ENCODE measurements at regions not wholly inside any gene's neighbourhood (a gene's known extent, or its start where the extent isn't known, plus 50 kb on each side); places are given as distances from the start of the nearest gene placed in this dataset.

- no peak for TF ChIP-seq RCOR1 (IDR thresholded peaks at IDR 0.05; ENCODE audit: low read length)
- TF ChIP-seq MAX (IDR thresholded peaks at IDR 0.05; ENCODE audit: low read depth), result no peak
- no peak for TF ChIP-seq EZH2phosphoT487 (IDR thresholded peaks at IDR 0.05; ENCODE audit: borderline replicate concordance, low read depth)
- TF ChIP-seq CTCF (IDR thresholded peaks at IDR 0.05), result no peak
- TF ChIP-seq TEAD4 (IDR thresholded peaks at IDR 0.05; ENCODE audit: borderline replicate concordance, insufficient read depth), result no peak
- no peak for TF ChIP-seq FOXJ3 (CRISPR knock-in tag; IDR thresholded peaks at IDR 0.05)
- TF ChIP-seq PBX3 (IDR thresholded peaks at IDR 0.05), result no peak
- TF ChIP-seq USF2 (IDR thresholded peaks at IDR 0.05; ENCODE audit: borderline replicate concordance, low read depth, low read length), result no peak
- no peak for TF ChIP-seq SIN3A (IDR thresholded peaks at IDR 0.05; ENCODE audit: borderline replicate concordance, low read depth, low read length)
- TF ChIP-seq POLR2AphosphoS5 (IDR thresholded peaks at IDR 0.05; ENCODE audit: low read depth, low read length), result no peak
- CTCF ChIA-PET, result interaction anchor here (1.2 kb wide), 1 partner anchor 530 kb away, joined by 3 read pairs; no protein-coding TSS in a partner anchor
- Histone ChIP-seq H3F3A (replicated peaks; ENCODE audit: insufficient read depth) (no peaks in the 10 kb centered on the region), H3K9me3 (no peaks in the 10 kb centered on the region), H3K9me2 (no peaks in the 10 kb centered on the region), H3K4me3 (ENCODE audit: low read depth in 2 of 2, low read length in 1 of 2) (no peak overlapping the region), H2AFZ (ENCODE audit: low read depth) (no peak overlapping the region), H3K9ac (no peak overlapping the region), H3K36me3 (replicated peaks in 1 of 2; ENCODE audit: control insufficient read depth in 1 of 2, insufficient read depth in 2 of 2, low read length in 1 of 2) (no peaks in the 10 kb centered on the region), H3K4me2 (no peak overlapping the region), H3K79me2 (ENCODE audit: insufficient read depth) (no peaks in the 10 kb centered on the region), H3K27ac (ENCODE audit: low read depth in 2 of 2, low read length in 1 of 2) (no peak overlapping the region), H3K4me1 (ENCODE audit: control insufficient read depth in 1 of 2, insufficient read depth in 2 of 2, low read depth in 1 of 2, low read length in 1 of 2) (no peaks in the 10 kb centered on the region; a peak in 1 of 4 replicates), H3K27me3 (ENCODE audit: insufficient read depth) (0 out of 2 replicates have a peak, but pooled peaks cover 4% of the 10 kb centered on the region), H4K20me1 (ENCODE audit: insufficient read depth) (no peaks in the 10 kb centered on the region)
- DNase-seq, result no peak
- POLR2A ChIA-PET, result no interaction called here
- 42% methylated on average over 1 of the region's 1 CpG for WGBS (ENCODE audit: low lambda C conversion rate)
Observed at GRCh38 chr14:76580967-76581366, 180.3 kb upstream of the VASH1 start.

- Histone ChIP-seq H3K27ac (ENCODE audit: low read depth in 2 of 2, low read length in 1 of 2) (no peak overlapping the region), H3F3A (replicated peaks; ENCODE audit: insufficient read depth) (no peaks in the 10 kb centered on the region), H3K4me2 (no peak overlapping the region), H3K27me3 (ENCODE audit: insufficient read depth) (0 out of 2 replicates have a peak, but pooled peaks cover 4% of the 10 kb centered on the region), H3K9me3 (no peaks in the 10 kb centered on the region), H3K36me3 (replicated peaks in 1 of 2; ENCODE audit: control insufficient read depth in 1 of 2, insufficient read depth in 2 of 2, low read length in 1 of 2) (no peaks in the 10 kb centered on the region), H3K9ac (no peak overlapping the region), H2AFZ (ENCODE audit: low read depth) (no peak overlapping the region), H3K4me3 (ENCODE audit: low read depth in 2 of 2, low read length in 1 of 2) (no peak overlapping the region), H3K9me2 (no peaks in the 10 kb centered on the region), H4K20me1 (ENCODE audit: insufficient read depth) (no peaks in the 10 kb centered on the region), H3K79me2 (ENCODE audit: insufficient read depth) (no peaks in the 10 kb centered on the region), H3K4me1 (ENCODE audit: control insufficient read depth in 1 of 2, insufficient read depth in 2 of 2, low read depth in 1 of 2, low read length in 1 of 2) (no peaks in the 10 kb centered on the region; a peak in 1 of 4 replicates)
- no peak for DNase-seq
- CTCF ChIA-PET, result no interaction called here
- WGBS (ENCODE audit: low lambda C conversion rate), result 33% methylated on average over 1 of the region's 1 CpG
- POLR2A ChIA-PET, result no interaction called here
- no peak for TF ChIP-seq USF1 (IDR thresholded peaks at IDR 0.05; ENCODE audit: borderline replicate concordance, low read depth)
- TF ChIP-seq POLR2AphosphoS5 (IDR thresholded peaks at IDR 0.05; ENCODE audit: low read depth, low read length), result no peak
- TF ChIP-seq FOXJ3 (CRISPR knock-in tag; IDR thresholded peaks at IDR 0.05), result no peak
- TF ChIP-seq NRF1 (IDR thresholded peaks at IDR 0.05; ENCODE audit: low read depth, low read length), result no peak
- TF ChIP-seq NFIC (IDR thresholded peaks at IDR 0.05; ENCODE audit: borderline replicate concordance), result no peak
- TF ChIP-seq GATA2 (CRISPR knock-in tag; IDR thresholded peaks at IDR 0.05), result no peak
- no peak for TF ChIP-seq TAF1 (IDR thresholded peaks at IDR 0.05; ENCODE audit: borderline replicate concordance, low read depth, low read length)
- no peak for TF ChIP-seq ELF1 (IDR thresholded peaks at IDR 0.05)
- no peak for TF ChIP-seq PBX3 (IDR thresholded peaks at IDR 0.05)
- TF ChIP-seq IRF3 (IDR thresholded peaks at IDR 0.05; ENCODE audit: low read depth, low read length), result no peak
- TF ChIP-seq USF2 (IDR thresholded peaks at IDR 0.05; ENCODE audit: borderline replicate concordance, low read depth, low read length), result no peak
- no peak for TF ChIP-seq YY1 (IDR thresholded peaks at IDR 0.05; ENCODE audit: low read depth)
- no peak for TF ChIP-seq CHD2 (IDR thresholded peaks at IDR 0.05; ENCODE audit: low read length, partially characterized antibody)
Observed at GRCh38 chr14:76581592-76581991, 179.7 kb upstream of the VASH1 start.
